HG03280 (cell line): ENCODE measurements at regions not wholly inside any gene's neighbourhood (a gene's known extent, or its start where the extent isn't known, plus 50 kb on each side); places are given as distances from the start of the nearest gene placed in this dataset.

Source experiments
- ATAC-seq: cut with Tn5 transposase; IDR thresholded peaks from one replicate; pipeline ENCODE4 v1.9.1; 2021; ENCODE audit warnings: mild to moderate bottlenecking, moderate library complexity; ENCODE audit not compliant: unreplicated experiment

- ATAC-seq: no peak
These were observed 97.0 kb upstream of the RAB6C start for GRCh38 chr2:129882476-129882875.

- ATAC-seq: no peak
These were observed 96.3 kb upstream of the RAB6C start for GRCh38 chr2:129883121-129883520.

GRCh38 chr2:129884221-129884786, 95.2 kb upstream of the RAB6C start:
- no peak for ATAC-seq

- ATAC-seq: no peak
These were observed 93.7 kb upstream of the RAB6C start for GRCh38 chr2:129885735-129886134.

- no peak for ATAC-seq
These were observed 91.7 kb upstream of the RAB6C start for GRCh38 chr2:129887688-129888266.

- no peak for ATAC-seq
These were observed 91.0 kb upstream of the RAB6C start for GRCh38 chr2:129888461-129888860.

- ATAC-seq: no peak
These were observed 90.6 kb upstream of the RAB6C start for GRCh38 chr2:129888896-129889295.

- ATAC-seq: no peak
These were observed 87.8 kb upstream of the RAB6C start for GRCh38 chr2:129891341-129892320.

GRCh38 chr2:129892360-129892759, 87.1 kb upstream of the RAB6C start:
- no peak for ATAC-seq

GRCh38 chr2:129892773-129893172, 86.7 kb upstream of the RAB6C start:
- ATAC-seq: no peak

- ATAC-seq: no peak
These were observed 86.2 kb upstream of the RAB6C start for GRCh38 chr2:129893244-129893643.

GRCh38 chr2:129894616-129895015, 84.8 kb upstream of the RAB6C start:
- ATAC-seq: no peak

GRCh38 chr2:129895061-129895460, 84.4 kb upstream of the RAB6C start:
- no peak for ATAC-seq

- no peak for ATAC-seq
These were observed 83.9 kb upstream of the RAB6C start for GRCh38 chr2:129895526-129896082.

- no peak for ATAC-seq
These were observed 83.0 kb upstream of the RAB6C start for GRCh38 chr2:129896226-129897100.

- ATAC-seq: no peak
These were observed 77.6 kb upstream of the RAB6C start for GRCh38 chr2:129901754-129902415.

- ATAC-seq: no peak
These were observed 76.5 kb upstream of the RAB6C start for GRCh38 chr2:129902731-129903585.

- no peak for ATAC-seq
These were observed 75.7 kb upstream of the RAB6C start for GRCh38 chr2:129903586-129904425.
